ENCODE measurements at regions not wholly inside any gene's neighbourhood (a gene's known extent, or its start where the extent isn't known, plus 50 kb on each side); places are given as distances from the start of the nearest gene placed in this dataset.

DNA sequence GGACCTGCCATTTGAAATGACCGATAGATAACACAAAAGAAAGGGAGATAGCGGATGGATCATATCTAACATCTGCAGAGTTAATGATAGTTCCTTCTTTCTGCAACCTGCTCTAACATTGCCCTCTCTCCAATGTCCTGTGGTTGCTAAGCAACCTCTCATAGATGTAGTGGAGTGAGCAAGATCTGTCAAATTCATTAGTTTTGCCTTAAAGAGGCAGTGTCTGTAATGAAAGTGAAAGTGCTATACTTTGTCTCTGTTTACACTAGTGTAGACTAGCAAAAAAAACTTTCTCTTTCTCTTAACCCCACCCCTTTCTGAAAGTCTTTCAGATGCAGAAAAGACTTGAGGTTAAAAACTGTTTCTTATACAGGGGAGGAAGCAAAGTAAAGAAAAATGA lies 1196.9 kb downstream of the SORCS3 start:
- dilution Hi-C loops (cut with HindIII; ENCODE audit: low sequenced_read_pairs, unreplicated experiment) = no loop called here
- H3K9ac ChIP-seq (ENCODE audit: low read depth, low read length) = no peak overlapping the region

More for the DNA sequence above, 1196.9 kb downstream of the SORCS3 start:
- no peak overlapping the region for H3K4ac ChIP-seq (ENCODE audit: low read depth, low read length)
- H2BK5ac ChIP-seq (ENCODE audit: low read depth, low read length, poor library complexity, severe bottlenecking) = no peak overlapping the region
- H3K4me1 ChIP-seq (ENCODE audit: control insufficient read depth, insufficient read depth, low read length) = no peaks in the 10 kb centered on the region
- ATAC-seq (ENCODE audit: low read depth) = no peak
- DNase-seq = no peak
- H3K23ac ChIP-seq (ENCODE audit: low read depth, low read length) = no peak overlapping the region
- H2BK15ac ChIP-seq (ENCODE audit: low read depth, low read length) = no peak overlapping the region
- TF ChIP-seq, protein P1, sequence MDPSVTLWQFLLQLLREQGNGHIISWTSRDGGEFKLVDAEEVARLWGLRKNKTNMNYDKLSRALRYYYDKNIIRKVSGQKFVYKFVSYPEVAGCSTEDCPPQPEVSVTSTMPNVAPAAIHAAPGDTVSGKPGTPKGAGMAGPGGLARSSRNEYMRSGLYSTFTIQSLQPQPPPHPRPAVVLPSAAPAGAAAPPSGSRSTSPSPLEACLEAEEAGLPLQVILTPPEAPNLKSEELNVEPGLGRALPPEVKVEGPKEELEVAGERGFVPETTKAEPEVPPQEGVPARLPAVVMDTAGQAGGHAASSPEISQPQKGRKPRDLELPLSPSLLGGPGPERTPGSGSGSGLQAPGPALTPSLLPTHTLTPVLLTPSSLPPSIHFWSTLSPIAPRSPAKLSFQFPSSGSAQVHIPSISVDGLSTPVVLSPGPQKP (IDR thresholded peaks at IDR 0.05; ENCODE audit: borderline replicate concordance, low read depth, low read length) = no peak
- TF ChIP-seq NFE2L2 (IDR thresholded peaks at IDR 0.05; ENCODE audit: low read depth, low read length) (no peak), BHLHE40 (IDR thresholded peaks at IDR 0.05; ENCODE audit: low read depth, low read length) (no peak), CHD1 (IDR thresholded peaks at IDR 0.05; ENCODE audit: low read depth, low read length) (no peak), SMC3 (IDR thresholded peaks at IDR 0.05; ENCODE audit: low read depth, low read length) (no peak), RFX5 (IDR thresholded peaks at IDR 0.05; ENCODE audit: low read depth, low read length) (no peak), RAD21 (IDR thresholded peaks at IDR 0.05; ENCODE audit: low read length) (no peak), CEBPB (IDR thresholded peaks at IDR 0.05; ENCODE audit: low read depth, low read length) (no peak), FOS (IDR thresholded peaks at IDR 0.05; ENCODE audit: low read depth, low read length) (no peak), POLR2A (IDR thresholded peaks at IDR 0.05; ENCODE audit: low read depth, low read length) (no peak), MAZ (IDR thresholded peaks at IDR 0.05; ENCODE audit: borderline replicate concordance, low read depth, low read length) (no peak), MXI1 (IDR thresholded peaks at IDR 0.05; ENCODE audit: borderline replicate concordance, low read depth, low read length) (no peak), MAFK (IDR thresholded peaks at IDR 0.05; ENCODE audit: low read depth, low read length) (no peak), RCOR1 (IDR thresholded peaks at IDR 0.05; ENCODE audit: insufficient replicate concordance, low read length) (no peak)
- TF ChIP-seq, protein P2, sequence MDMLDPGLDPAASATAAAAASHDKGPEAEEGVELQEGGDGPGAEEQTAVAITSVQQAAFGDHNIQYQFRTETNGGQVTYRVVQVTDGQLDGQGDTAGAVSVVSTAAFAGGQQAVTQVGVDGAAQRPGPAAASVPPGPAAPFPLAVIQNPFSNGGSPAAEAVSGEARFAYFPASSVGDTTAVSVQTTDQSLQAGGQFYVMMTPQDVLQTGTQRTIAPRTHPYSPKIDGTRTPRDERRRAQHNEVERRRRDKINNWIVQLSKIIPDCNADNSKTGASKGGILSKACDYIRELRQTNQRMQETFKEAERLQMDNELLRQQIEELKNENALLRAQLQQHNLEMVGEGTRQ (IDR thresholded peaks at IDR 0.05; ENCODE audit: low read depth, low read length) = no peak
- TF ChIP-seq, protein P3, sequence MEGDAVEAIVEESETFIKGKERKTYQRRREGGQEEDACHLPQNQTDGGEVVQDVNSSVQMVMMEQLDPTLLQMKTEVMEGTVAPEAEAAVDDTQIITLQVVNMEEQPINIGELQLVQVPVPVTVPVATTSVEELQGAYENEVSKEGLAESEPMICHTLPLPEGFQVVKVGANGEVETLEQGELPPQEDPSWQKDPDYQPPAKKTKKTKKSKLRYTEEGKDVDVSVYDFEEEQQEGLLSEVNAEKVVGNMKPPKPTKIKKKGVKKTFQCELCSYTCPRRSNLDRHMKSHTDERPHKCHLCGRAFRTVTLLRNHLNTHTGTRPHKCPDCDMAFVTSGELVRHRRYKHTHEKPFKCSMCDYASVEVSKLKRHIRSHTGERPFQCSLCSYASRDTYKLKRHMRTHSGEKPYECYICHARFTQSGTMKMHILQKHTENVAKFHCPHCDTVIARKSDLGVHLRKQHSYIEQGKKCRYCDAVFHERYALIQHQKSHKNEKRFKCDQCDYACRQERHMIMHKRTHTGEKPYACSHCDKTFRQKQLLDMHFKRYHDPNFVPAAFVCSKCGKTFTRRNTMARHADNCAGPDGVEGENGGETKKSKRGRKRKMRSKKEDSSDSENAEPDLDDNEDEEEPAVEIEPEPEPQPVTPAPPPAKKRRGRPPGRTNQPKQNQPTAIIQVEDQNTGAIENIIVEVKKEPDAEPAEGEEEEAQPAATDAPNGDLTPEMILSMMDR (conservative IDR thresholded peaks at IDR 0.05; ENCODE audit: low read depth, low read length) = no peak
- WGBS, 2 experiments (ENCODE audit: extremely low coverage in 2 of 2, insufficient read length in 1 of 2) = no CpG with 5 or more reads among the region's 2 CpGs
- H3K27ac ChIP-seq (ENCODE audit: insufficient read depth, low read length) = no peak overlapping the region
- no peak overlapping the region for H3K56ac ChIP-seq (ENCODE audit: extremely low read depth, insufficient read depth, low read length)
- H3K18ac ChIP-seq (ENCODE audit: low read depth, low read length) = no peak overlapping the region
- H3K4me3 ChIP-seq (ENCODE audit: insufficient read depth, low read depth, low read length) = no peak overlapping the region
- in situ Hi-C loops (cut with MboI; ENCODE audit: low sequenced_read_pairs) (no loop called here), intact Hi-C loops (cut with micrococcal nuclease) (no loop called here)
- no peaks in the 10 kb centered on the region for H3K9me1 ChIP-seq (ENCODE audit: insufficient read depth, low read length)
- H3K79me1 ChIP-seq (ENCODE audit: low read depth in 1 of 2, low read length in 2 of 2) = no peaks in the 10 kb centered on the region
- H3K4me2 ChIP-seq (ENCODE audit: low read depth, low read length) = no peak overlapping the region
- no peak overlapping the region for H3K14ac ChIP-seq (replicated peaks; ENCODE audit: low read depth, low read length)
- H4K5ac ChIP-seq (ENCODE audit: low read depth, low read length) = no peak overlapping the region
- no peak overlapping the region for H2BK120ac ChIP-seq (ENCODE audit: low read depth, low read length)
- H4K91ac ChIP-seq (ENCODE audit: insufficient read depth, low read depth, low read length) = no peak overlapping the region
- H3K9me3 ChIP-seq (ENCODE audit: control insufficient read depth, insufficient read depth, low read length) = peaks cover 4% of the 10 kb centered on the region
- no peaks in the 10 kb centered on the region for H3K36me3 ChIP-seq (ENCODE audit: control insufficient read depth, insufficient read depth, low read length)
- ChIA-PET CTCF (no interaction called here), POLR2A (ENCODE audit: unreplicated experiment) (no interaction called here)
- no peak overlapping the region for H2AK5ac ChIP-seq (ENCODE audit: low read depth, low read length)
- H2AK9ac ChIP-seq (replicated peaks; ENCODE audit: low read depth, low read length, poor library complexity) = no peak overlapping the region
- no peak overlapping the region for H4K8ac ChIP-seq (ENCODE audit: low read depth in 2 of 2, low read length in 2 of 2)
- H4K20me1 ChIP-seq (ENCODE audit: insufficient read depth, low read length) = no peaks in the 10 kb centered on the region
- H2BK20ac ChIP-seq (ENCODE audit: low read depth, low read length) = no peak overlapping the region
- no peak overlapping the region for H2AFZ ChIP-seq (replicated peaks; ENCODE audit: low read length, poor library complexity)
- BruUV-seq (replicated peaks) = no TSS peak
- no peaks in the 10 kb centered on the region for H3K27me3 ChIP-seq (ENCODE audit: control insufficient read depth, insufficient read depth, low read length)
